ENCODE measurements at regions not wholly inside any gene's neighbourhood (a gene's known extent, or its start where the extent isn't known, plus 50 kb on each side); places are given as distances from the start of the nearest gene placed in this dataset.

DNA sequence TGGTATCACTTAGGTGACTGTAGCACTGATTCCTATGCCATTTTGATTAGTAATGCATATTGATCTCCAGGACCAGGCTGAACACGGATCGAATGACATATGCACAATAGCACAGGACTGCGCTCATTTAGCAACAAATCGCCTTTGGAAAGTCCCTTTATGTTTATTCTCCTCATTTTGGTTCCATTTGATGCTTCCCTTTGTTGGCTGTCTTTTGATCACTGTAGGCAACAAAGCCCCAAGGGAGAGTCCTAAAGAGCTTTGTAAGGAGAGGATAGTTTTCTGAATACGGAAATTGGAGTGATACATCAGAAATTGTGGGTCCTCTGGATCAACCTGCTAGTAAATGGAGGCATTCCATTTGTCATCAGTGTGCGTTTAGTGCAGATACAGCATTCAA lies 1111.4 kb downstream of the SORCS1 start:
- TF ChIP-seq, protein P1, sequence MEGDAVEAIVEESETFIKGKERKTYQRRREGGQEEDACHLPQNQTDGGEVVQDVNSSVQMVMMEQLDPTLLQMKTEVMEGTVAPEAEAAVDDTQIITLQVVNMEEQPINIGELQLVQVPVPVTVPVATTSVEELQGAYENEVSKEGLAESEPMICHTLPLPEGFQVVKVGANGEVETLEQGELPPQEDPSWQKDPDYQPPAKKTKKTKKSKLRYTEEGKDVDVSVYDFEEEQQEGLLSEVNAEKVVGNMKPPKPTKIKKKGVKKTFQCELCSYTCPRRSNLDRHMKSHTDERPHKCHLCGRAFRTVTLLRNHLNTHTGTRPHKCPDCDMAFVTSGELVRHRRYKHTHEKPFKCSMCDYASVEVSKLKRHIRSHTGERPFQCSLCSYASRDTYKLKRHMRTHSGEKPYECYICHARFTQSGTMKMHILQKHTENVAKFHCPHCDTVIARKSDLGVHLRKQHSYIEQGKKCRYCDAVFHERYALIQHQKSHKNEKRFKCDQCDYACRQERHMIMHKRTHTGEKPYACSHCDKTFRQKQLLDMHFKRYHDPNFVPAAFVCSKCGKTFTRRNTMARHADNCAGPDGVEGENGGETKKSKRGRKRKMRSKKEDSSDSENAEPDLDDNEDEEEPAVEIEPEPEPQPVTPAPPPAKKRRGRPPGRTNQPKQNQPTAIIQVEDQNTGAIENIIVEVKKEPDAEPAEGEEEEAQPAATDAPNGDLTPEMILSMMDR (conservative IDR thresholded peaks at IDR 0.05): no peak
- no peak overlapping the region for H3K27ac ChIP-seq

DNA sequence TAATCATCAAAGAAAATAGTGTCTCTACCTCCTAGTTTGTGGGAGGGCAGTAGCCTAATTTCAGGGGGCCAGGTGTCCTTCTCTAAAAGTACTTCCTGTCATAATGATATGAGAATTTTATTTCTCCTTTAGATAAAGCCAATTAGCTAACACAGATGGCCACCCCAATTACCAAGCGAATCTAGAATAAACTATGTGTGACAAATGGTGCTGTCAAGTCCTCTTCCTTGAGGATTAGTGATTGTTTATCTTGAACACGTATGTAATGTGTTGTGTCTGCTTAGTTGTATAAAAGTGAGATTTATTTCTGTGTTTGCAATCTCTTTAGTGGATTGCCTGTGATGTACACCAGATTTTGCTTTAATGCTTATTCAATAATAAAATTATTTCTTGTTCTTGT lies 1120.0 kb downstream of the SORCS1 start:
- TF ChIP-seq, protein P1 (conservative IDR thresholded peaks at IDR 0.05): no peak

DNA sequence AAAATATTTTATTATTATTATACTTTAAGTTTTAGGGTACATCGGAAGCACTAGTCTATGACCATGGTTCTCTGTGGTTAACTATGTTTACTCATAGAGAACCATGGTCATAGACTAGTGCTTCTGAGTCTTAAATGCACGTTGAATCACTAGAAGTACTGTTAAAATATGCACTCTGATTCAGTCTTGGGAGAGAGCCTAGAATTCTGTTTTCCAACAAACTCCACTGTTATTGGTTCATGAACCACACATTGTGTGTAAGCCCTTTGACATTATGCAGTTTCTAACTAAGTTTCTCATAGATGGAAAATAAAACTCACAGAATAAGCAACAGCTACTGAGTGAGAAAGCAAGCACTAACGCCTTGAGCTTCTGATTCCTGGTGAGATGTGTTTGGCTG lies 1120.6 kb downstream of the SORCS1 start:
- H3K27ac ChIP-seq: no peak overlapping the region
- TF ChIP-seq, protein P1 (conservative IDR thresholded peaks at IDR 0.05): no peak

More for the DNA sequence above, 1120.0 kb downstream of the SORCS1 start:
- H3K27ac ChIP-seq: no peak overlapping the region

DNA sequence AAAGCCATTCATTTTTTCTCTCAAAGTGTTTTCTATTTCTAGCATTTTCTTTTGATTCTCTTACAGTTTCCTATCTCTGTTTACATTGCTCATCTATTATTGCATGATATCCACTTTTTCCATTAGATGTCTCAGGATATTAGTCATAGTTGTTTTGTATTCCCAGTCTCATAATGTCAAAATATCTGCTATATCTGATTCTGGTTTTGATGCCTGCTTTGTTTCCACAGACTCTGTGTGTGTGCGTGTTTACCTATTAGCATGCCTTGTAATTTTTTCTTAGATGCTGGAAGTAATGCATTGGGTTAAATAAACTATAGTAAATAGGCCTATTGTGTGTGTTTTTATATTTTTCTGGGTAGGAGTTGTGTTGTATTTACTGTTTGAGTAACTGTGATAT lies 1126.3 kb downstream of the SORCS1 start:
- TF ChIP-seq, protein P1 (conservative IDR thresholded peaks at IDR 0.05): no peak
- H3K27ac ChIP-seq: no peak overlapping the region

DNA sequence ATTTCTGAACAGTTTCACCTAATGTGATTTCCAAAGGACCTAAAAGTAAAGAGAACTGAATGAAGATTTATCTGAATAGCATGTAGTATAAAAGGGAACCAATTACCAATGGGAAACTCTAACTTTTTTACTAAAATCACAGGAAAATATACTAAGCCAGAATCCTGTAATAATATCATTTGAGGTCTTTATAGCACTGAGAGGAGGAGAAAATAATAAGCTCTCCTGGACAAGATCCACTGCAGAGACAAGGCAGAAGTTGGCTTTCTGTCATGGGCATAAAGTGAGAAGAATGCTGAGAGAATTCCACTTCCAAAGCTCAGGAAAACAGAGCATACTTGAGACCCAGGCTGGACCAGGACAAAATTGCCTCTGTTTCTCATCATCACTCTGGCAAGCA lies 1131.4 kb downstream of the SORCS1 start:
- TF ChIP-seq, protein P1 (conservative IDR thresholded peaks at IDR 0.05): no peak
- H3K27ac ChIP-seq: no peak overlapping the region

DNA sequence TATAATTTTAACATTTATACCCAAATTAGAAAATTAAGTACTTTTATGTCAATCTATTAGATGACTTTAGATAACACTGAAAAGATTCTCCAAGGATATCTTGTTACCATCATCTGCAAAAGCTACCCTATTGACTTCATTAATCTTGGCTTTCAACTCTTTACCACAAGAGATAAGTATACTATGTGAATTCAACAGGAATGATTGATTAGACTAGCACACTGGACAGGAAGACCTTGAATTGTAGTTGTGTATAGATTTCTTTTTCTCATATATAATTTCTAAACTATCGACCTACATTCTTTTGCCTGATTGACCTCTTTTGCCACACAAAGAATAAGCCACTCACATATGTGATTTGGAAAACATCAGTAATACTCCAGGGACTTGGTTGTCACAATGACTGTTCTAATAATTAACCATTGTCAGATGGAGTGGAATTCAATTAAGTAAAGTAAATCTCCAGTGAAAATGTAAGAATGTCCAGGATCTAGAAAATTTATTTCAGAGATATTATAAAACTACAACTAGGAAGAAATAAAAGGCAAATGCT lies 1132.0 kb downstream of the SORCS1 start:
- TF ChIP-seq, protein P1 (conservative IDR thresholded peaks at IDR 0.05): no peak

DNA sequence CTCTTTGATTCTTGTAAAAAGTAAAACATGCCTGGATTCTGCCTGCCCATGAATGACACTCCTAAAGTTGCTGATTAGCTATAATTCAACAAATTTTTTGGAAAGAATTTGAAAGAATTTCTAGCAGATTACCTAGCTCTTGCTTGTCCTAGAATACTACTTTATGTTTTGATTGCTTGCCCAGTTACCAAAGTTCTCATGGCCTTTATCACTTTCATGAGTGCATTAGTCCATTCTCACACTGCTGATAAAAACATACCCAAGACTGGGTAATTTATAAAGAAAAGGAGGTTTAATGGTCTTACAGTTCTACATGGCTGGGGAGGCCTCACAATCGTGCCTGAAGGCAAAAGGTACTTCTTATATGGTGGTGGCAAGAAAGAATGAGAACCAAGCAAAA lies 1137.3 kb downstream of the SORCS1 start:
- no peak overlapping the region for H3K27ac ChIP-seq
- TF ChIP-seq, protein P1 (conservative IDR thresholded peaks at IDR 0.05): no peak

More for the DNA sequence above, 1132.0 kb downstream of the SORCS1 start:
- H3K27ac ChIP-seq: no peak overlapping the region

Measured in VCaP (cell line).